Activated naive CD4-positive, alpha-beta T cell treated with Interleukin-2 at 50 U/mL for 16 hours (primary cell): ENCODE measurements at regions not wholly inside any gene's neighbourhood (a gene's known extent, or its start where the extent isn't known, plus 50 kb on each side); places are given as distances from the start of the nearest gene placed in this dataset.
"Not testable (repeated sequence)": the region's sequence is repeated elsewhere in the genome, so short reads cannot be mapped to it uniquely, and the experiment has no call there.

Source experiments
- DNase-seq: peaks from one replicate; pipeline ENCODE4 v3.0.0-alpha.2; 2020

- no peak for DNase-seq
These were observed 657.5 kb upstream of the NECTIN3 start for GRCh38 chr3:110413807-110414748.

- no peak for DNase-seq
These were observed 656.8 kb upstream of the NECTIN3 start for GRCh38 chr3:110414855-110415254.

GRCh38 chr3:110419096-110419495 lies 652.5 kb upstream of the NECTIN3 start:
- no peak for DNase-seq

GRCh38 chr3:110419601-110420000 lies 652.0 kb upstream of the NECTIN3 start:
- no peak for DNase-seq

- DNase-seq, result no peak
These were observed 651.4 kb upstream of the NECTIN3 start for GRCh38 chr3:110420158-110420641.

GRCh38 chr3:110423276-110423675 lies 648.3 kb upstream of the NECTIN3 start:
- DNase-seq, result no peak

DNA sequence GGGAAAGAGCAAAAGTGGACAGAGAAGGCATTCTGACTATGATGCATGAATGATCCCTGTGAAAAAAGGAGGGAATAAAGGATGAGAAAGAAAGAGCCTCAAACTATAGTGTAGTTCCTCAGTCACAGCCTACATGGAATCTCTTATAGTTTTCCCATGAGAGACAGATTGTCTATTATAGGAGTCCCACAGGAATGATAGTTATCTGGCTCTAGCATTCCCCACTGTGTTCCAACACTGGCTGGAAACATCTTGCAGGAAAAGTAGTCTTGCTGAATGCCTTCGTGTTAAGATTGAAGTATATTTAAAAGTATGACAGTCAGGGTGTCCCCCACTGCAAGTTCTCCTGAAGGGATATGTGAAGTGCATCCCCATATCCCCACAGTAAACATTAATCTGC lies 641.5 kb upstream of the NECTIN3 start:
- DNase-seq, result no peak

DNA sequence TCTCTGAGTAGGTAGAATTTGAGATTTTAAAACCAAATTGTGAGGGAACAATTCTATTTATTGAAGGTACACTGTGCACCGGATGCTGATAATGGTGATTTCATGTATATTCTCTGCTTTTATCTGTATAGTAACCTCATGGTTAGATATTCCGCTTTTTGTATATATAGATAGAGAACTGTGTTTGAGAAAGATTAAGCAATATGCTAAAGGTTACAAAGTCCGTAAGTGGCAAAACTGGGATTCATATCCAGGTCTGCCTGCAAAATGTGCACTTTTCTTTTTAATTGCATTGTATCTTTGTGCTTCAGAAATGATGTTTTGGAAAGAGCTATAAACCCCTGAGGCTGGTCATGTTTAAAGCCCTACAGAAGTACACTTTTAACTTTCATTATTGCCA lies 635.4 kb upstream of the NECTIN3 start:
- no peak for DNase-seq

- DNase-seq, result not testable (repeated sequence)
These were observed 631.5 kb upstream of the NECTIN3 start for GRCh38 chr3:110440066-110440653.

- DNase-seq, result no peak
These were observed 617.5 kb upstream of the NECTIN3 start for GRCh38 chr3:110454066-110454465.

DNA sequence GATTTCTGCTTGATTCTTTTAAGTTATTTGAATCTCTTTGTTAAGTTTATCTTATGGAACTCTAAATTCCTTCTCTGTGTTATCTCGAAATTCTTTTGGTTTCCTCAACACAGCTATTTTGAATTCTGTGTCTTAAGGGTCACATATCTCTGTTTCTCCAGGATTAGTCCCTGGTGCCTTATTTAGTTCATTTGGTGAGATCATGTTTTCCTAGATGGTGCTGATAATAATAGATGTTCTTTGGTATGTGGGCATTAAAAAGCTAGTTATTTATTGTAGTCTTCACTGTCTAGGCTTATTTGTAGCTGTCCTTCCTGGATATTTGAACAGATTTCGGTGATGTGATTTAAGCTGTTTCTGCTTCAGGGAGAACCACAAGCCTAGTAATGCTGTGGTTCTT lies 615.6 kb upstream of the NECTIN3 start:
- DNase-seq, result no peak

- DNase-seq, result no peak
These were observed 615.0 kb upstream of the NECTIN3 start for GRCh38 chr3:110456438-110457138.

GRCh38 chr3:110457508-110457907 lies 614.1 kb upstream of the NECTIN3 start:
- no peak for DNase-seq

- DNase-seq, result no peak
These were observed 612.6 kb upstream of the NECTIN3 start for GRCh38 chr3:110459021-110459420.

- no peak for DNase-seq
These were observed 601.3 kb upstream of the NECTIN3 start for GRCh38 chr3:110470310-110470709.

GRCh38 chr3:110473405-110473804 lies 598.2 kb upstream of the NECTIN3 start:
- no peak for DNase-seq

- DNase-seq, result no peak
These were observed 597.2 kb upstream of the NECTIN3 start for GRCh38 chr3:110474397-110474796.

GRCh38 chr3:110478377-110479054 lies 593.1 kb upstream of the NECTIN3 start:
- DNase-seq, result no peak

GRCh38 chr3:110479731-110480130 lies 591.9 kb upstream of the NECTIN3 start:
- DNase-seq, result no peak

DNA sequence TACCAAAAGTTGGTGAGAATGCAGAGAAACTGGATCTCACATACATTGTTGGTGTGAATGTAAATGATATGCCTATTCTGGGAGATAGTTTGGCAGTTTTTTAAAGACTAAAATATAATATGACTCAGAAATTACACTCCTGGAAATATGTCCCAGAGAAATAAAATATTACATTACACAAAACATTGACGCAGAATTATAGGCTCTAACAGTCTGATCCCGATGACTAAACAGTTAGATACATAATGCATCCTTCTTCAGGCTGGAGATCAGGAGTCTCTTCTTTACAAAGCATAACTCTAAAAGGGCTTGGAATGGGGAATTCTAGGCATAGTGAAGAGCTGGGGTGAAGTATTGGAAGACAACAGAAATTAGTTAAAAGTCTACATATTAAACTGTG lies 586.2 kb upstream of the NECTIN3 start:
- no peak for DNase-seq

DNA sequence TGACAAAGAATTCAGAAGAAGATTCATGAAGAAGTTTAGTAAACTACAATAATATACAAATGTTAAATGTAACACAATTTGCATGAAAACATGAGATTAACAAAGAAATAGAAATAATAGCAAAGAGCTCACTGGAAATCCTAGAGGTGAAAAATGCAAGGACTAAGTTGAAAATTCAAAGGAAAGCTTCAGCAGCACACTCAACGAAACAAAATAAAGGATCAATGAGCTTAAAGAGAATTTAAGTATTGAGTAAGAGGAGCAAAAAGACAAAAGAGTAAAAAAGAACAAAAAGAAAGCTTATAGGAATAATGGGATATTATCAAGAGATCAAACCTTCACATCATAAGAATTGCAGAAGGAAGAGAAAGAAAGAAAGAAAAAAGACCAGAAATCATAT lies 583.8 kb upstream of the NECTIN3 start:
- DNase-seq, result no peak

DNA sequence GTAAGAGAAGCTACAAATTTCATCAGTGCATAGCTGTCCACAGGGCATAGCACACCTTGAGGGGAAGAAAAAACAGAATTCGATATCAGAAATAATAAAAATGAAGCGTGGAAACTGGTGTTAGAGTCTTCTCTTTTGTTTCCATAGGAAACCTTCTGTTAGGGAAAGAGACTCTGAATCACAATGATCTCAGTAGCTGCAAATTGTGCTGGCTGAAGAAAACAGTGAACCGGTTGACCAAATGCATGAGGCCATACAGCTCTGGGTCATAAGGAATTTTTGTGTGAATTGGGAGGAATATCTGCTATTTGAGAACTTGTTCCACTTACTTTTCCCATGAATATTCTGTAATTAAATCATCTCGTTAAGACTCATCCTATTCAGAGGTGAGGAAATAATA lies 580.2 kb upstream of the NECTIN3 start:
- no peak for DNase-seq

DNA sequence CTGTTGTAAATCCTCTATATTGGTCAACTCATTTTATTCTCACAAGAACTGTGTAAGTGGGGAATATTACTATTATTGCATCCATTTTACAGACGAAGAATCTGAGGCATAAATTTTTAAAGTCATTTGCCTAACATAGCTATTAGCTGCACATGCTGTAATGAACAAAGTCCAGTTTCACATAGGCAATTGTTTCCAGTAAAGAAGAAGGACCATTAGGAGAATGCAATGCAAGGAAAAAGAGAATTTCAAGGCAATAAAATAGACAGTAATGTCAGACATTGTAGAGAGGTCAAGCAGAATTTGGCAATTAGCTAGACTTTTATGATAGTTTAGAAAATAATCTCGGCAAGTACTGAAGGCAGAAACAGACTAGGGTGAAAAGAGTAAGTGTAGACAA lies 578.7 kb upstream of the NECTIN3 start:
- DNase-seq, result no peak
